SK-N-SH (cell line): ENCODE measurements at regions not wholly inside any gene's neighbourhood (a gene's known extent, or its start where the extent isn't known, plus 50 kb on each side); places are given as distances from the start of the nearest gene placed in this dataset.

ENCODE experiments used
- EZH2phosphoT487 ChIP-seq: fragments of 200-600 bp; sonication (generic); IDR thresholded peaks from 2 replicates; pipeline ENCODE4 v1.6.1; 2017; ENCODE audit warnings: low read depth, mixed run types, mild to moderate bottlenecking, antibody characterized with exemption, moderate library complexity, borderline replicate concordance
- FOSL2 ChIP-seq: IDR thresholded peaks from 2 replicates; pipeline ENCODE4 v1.4.0; 2012; ENCODE audit warnings: low read depth, mild to moderate bottlenecking, moderate library complexity, borderline replicate concordance
- MEF2A ChIP-seq: IDR thresholded peaks from 2 replicates; pipeline ENCODE4 v1.4.0; 2012; ENCODE audit warnings: low read depth, borderline replicate concordance
- POLR2AphosphoS5 ChIP-seq: IDR thresholded peaks from 2 replicates; pipeline ENCODE4 v1.6.1; 2012; ENCODE audit warnings: low read depth, low read length
- RCOR1 ChIP-seq: fragments of 150-350 bp; IDR thresholded peaks from 2 replicates; pipeline ENCODE4 v1.6.1; 2017; ENCODE audit warnings: antibody characterized with exemption, low read length
- RFX5 ChIP-seq: IDR thresholded peaks from 2 replicates; pipeline ENCODE4 v1.6.1; 2012; ENCODE audit warnings: mild to moderate bottlenecking, improper control_type of control experiment, low read length
- RXRA ChIP-seq: IDR thresholded peaks from 2 replicates; pipeline ENCODE4 v1.4.0; 2012; ENCODE audit warnings: low read depth, mild to moderate bottlenecking, borderline replicate concordance
- TAF1 ChIP-seq: IDR thresholded peaks from 2 replicates; pipeline ENCODE4 v1.6.1; 2012; ENCODE audit warnings: low read depth, mild to moderate bottlenecking, low read length, moderate library complexity, borderline replicate concordance
- TF ChIP-seq, protein P1 (sequence below): fragments of 200-600 bp; sonication (generic); IDR thresholded peaks from 2 replicates; pipeline ENCODE4 v1.6.1; 2017; ENCODE audit warnings: antibody characterized with exemption, mild to moderate bottlenecking, moderate library complexity
- TF ChIP-seq, protein P2 (sequence below): IDR thresholded peaks from 2 replicates; pipeline ENCODE4 v1.6.1; 2012; ENCODE audit warnings: mild to moderate bottlenecking, low read depth, low read length, moderate library complexity

DNA sequence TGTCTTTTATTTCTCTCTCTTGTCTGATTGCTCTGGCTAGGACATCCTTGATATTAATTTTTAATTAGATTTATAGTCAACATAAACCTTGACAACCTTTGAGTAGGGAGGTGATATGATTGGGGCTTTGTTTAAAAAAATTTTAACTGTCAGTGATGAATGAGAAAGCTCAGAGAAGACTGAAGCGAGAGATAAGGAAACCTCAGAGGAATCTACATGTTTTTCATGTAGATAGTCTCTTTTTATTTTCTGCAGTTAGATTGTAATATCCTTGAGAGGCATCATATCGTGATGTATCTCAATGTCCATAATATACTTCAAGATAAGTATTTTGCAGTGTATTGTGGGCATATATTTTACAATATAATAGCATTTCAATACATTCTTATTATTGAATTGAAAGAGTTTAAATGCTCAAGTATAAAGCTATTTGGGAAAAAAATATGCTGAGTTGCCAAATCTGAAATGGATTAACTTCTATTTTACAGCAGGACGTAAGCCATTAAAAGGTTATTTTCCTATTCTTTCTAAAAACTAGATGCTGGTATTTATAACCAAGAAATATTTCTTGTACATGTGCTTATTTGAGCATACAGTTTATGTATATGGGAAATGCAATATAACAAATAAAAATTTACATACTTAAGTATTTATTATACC, 802.4 kb upstream of the ADGRL4 start:
- TF ChIP-seq, protein P1, sequence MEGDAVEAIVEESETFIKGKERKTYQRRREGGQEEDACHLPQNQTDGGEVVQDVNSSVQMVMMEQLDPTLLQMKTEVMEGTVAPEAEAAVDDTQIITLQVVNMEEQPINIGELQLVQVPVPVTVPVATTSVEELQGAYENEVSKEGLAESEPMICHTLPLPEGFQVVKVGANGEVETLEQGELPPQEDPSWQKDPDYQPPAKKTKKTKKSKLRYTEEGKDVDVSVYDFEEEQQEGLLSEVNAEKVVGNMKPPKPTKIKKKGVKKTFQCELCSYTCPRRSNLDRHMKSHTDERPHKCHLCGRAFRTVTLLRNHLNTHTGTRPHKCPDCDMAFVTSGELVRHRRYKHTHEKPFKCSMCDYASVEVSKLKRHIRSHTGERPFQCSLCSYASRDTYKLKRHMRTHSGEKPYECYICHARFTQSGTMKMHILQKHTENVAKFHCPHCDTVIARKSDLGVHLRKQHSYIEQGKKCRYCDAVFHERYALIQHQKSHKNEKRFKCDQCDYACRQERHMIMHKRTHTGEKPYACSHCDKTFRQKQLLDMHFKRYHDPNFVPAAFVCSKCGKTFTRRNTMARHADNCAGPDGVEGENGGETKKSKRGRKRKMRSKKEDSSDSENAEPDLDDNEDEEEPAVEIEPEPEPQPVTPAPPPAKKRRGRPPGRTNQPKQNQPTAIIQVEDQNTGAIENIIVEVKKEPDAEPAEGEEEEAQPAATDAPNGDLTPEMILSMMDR = no peak
- TF ChIP-seq, protein P2, sequence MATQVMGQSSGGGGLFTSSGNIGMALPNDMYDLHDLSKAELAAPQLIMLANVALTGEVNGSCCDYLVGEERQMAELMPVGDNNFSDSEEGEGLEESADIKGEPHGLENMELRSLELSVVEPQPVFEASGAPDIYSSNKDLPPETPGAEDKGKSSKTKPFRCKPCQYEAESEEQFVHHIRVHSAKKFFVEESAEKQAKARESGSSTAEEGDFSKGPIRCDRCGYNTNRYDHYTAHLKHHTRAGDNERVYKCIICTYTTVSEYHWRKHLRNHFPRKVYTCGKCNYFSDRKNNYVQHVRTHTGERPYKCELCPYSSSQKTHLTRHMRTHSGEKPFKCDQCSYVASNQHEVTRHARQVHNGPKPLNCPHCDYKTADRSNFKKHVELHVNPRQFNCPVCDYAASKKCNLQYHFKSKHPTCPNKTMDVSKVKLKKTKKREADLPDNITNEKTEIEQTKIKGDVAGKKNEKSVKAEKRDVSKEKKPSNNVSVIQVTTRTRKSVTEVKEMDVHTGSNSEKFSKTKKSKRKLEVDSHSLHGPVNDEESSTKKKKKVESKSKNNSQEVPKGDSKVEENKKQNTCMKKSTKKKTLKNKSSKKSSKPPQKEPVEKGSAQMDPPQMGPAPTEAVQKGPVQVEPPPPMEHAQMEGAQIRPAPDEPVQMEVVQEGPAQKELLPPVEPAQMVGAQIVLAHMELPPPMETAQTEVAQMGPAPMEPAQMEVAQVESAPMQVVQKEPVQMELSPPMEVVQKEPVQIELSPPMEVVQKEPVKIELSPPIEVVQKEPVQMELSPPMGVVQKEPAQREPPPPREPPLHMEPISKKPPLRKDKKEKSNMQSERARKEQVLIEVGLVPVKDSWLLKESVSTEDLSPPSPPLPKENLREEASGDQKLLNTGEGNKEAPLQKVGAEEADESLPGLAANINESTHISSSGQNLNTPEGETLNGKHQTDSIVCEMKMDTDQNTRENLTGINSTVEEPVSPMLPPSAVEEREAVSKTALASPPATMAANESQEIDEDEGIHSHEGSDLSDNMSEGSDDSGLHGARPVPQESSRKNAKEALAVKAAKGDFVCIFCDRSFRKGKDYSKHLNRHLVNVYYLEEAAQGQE = no peak
- TF ChIP-seq RFX5 (no peak), TAF1 (no peak), MEF2A (no peak), FOSL2 (no peak), RXRA (no peak), EZH2phosphoT487 (no peak), RCOR1 (no peak), POLR2AphosphoS5 (no peak)
